ENCODE measurements at regions not wholly inside any gene's neighbourhood (a gene's known extent, or its start where the extent isn't known, plus 50 kb on each side); places are given as distances from the start of the nearest gene placed in this dataset.

GRCh38 chr4:138348055-138348454, 105.9 kb upstream of the SLC7A11 start:
- H2AFZ ChIP-seq (ENCODE audit: insufficient read depth, low read depth, low read length, poor library complexity, severe bottlenecking): no peak overlapping the region
- WGBS (ENCODE audit: insufficient coverage): no CpG with 5 or more reads among the region's 3 CpGs
- TF ChIP-seq, protein P1, sequence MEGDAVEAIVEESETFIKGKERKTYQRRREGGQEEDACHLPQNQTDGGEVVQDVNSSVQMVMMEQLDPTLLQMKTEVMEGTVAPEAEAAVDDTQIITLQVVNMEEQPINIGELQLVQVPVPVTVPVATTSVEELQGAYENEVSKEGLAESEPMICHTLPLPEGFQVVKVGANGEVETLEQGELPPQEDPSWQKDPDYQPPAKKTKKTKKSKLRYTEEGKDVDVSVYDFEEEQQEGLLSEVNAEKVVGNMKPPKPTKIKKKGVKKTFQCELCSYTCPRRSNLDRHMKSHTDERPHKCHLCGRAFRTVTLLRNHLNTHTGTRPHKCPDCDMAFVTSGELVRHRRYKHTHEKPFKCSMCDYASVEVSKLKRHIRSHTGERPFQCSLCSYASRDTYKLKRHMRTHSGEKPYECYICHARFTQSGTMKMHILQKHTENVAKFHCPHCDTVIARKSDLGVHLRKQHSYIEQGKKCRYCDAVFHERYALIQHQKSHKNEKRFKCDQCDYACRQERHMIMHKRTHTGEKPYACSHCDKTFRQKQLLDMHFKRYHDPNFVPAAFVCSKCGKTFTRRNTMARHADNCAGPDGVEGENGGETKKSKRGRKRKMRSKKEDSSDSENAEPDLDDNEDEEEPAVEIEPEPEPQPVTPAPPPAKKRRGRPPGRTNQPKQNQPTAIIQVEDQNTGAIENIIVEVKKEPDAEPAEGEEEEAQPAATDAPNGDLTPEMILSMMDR (IDR thresholded peaks at IDR 0.05): no peak

DNA sequence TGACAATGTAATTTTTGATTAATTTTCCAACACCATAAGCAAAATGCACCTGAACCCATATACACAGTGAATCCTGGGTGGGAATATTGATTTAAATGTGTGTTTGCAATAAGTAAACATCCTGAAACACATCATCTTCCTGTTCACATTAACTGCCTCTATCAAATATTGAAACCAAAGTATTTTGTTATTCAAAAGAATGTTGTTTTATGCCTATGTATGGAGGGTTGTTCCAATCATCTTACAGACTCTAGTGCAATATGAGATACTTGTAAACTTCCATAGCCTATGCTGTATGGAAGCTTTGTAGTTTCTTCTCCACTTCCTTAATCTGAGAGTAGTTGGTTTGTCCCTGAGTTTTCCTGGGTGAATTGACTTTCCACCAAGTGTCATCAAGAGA, 105.4 kb upstream of the SLC7A11 start:
- Histone ChIP-seq H3K4me1 (ENCODE audit: control insufficient read depth in 1 of 2, insufficient read depth in 2 of 2, low read length in 2 of 2) (no peaks in the 10 kb centered on the region), H3K79me2 (ENCODE audit: insufficient read depth, low read length) (no peaks in the 10 kb centered on the region), H3K4me2 (replicated peaks; ENCODE audit: extremely low read depth, low read length, poor library complexity, severe bottlenecking) (no peak overlapping the region), H3K9me3 (replicated peaks in 1 of 2; ENCODE audit: control insufficient read depth in 1 of 2, insufficient read depth in 1 of 2, low read length in 2 of 2) (no peaks in the 10 kb centered on the region), H4K20me1 (ENCODE audit: insufficient read depth, low read length) (no peaks in the 10 kb centered on the region), H3K9ac (ENCODE audit: insufficient read depth, low read length, poor library complexity, severe bottlenecking) (no peak overlapping the region), H3K27me3 (ENCODE audit: control insufficient read depth in 2 of 2, insufficient read depth in 2 of 2, low read length in 2 of 2) (no peaks in the 10 kb centered on the region), H2AFZ (ENCODE audit: insufficient read depth, low read depth, low read length, poor library complexity, severe bottlenecking) (no peak overlapping the region), H3K27ac (ENCODE audit: low read depth in 1 of 2, low read length in 2 of 2) (no peak overlapping the region), H3K4me3 (replicated peaks in 1 of 3; ENCODE audit: low read depth in 2 of 3, low read length in 3 of 3) (no peak overlapping the region), H3K36me3 (replicated peaks in 1 of 2; ENCODE audit: control insufficient read depth in 1 of 2, insufficient read depth in 2 of 2, low read length in 2 of 2) (no peaks in the 10 kb centered on the region)
- Mint-ChIP-seq H3K4me3 (no peak overlapping the region), H3K9me3 (peaks cover 0 to 6% (median 0%) of the 10 kb centered on the region in 7 donors), H3K4me1 (peaks cover 9% of the 10 kb centered on the region), H3K27ac (peak overlapping the region in 1 of 7 donors; percentile 16), H3K27me3 (ENCODE audit: low read depth in 3 of 3) (no peaks in the 10 kb centered on the region), H3K36me3 (no peaks in the 10 kb centered on the region)
- intact Hi-C loops (cut with micrococcal nuclease): no loop called here
- no peak for DNase-seq
- TF ChIP-seq, protein P1 (IDR thresholded peaks at IDR 0.05): no peak

More at GRCh38 chr4:138348055-138348454, 105.9 kb upstream of the SLC7A11 start:
- Histone ChIP-seq H3K4me1 (ENCODE audit: control insufficient read depth in 1 of 2, insufficient read depth in 2 of 2, low read length in 2 of 2) (no peaks in the 10 kb centered on the region), H4K20me1 (ENCODE audit: insufficient read depth, low read length) (no peaks in the 10 kb centered on the region), H3K4me2 (replicated peaks; ENCODE audit: extremely low read depth, low read length, poor library complexity, severe bottlenecking) (no peak overlapping the region), H3K9ac (ENCODE audit: insufficient read depth, low read length, poor library complexity, severe bottlenecking) (no peak overlapping the region), H3K27ac (ENCODE audit: low read depth in 1 of 2, low read length in 2 of 2) (no peak overlapping the region), H3K27me3 (ENCODE audit: control insufficient read depth in 2 of 2, insufficient read depth in 2 of 2, low read length in 2 of 2) (no peaks in the 10 kb centered on the region), H3K9me3 (replicated peaks in 1 of 2; ENCODE audit: control insufficient read depth in 1 of 2, insufficient read depth in 1 of 2, low read length in 2 of 2) (no peaks in the 10 kb centered on the region), H3K79me2 (ENCODE audit: insufficient read depth, low read length) (no peaks in the 10 kb centered on the region), H3K4me3 (replicated peaks in 1 of 3; ENCODE audit: low read depth in 2 of 3, low read length in 3 of 3) (no peak overlapping the region), H3K36me3 (replicated peaks in 1 of 2; ENCODE audit: control insufficient read depth in 1 of 2, insufficient read depth in 2 of 2, low read length in 2 of 2) (no peaks in the 10 kb centered on the region)
- DNase-seq: peak; percentile 15 to 63 (median 36)
- no peaks in the 10 kb centered on the region for H3K27me3 Mint-ChIP-seq (ENCODE audit: low read depth in 3 of 3)
- H3K4me3 Mint-ChIP-seq: no peak overlapping the region
- peaks cover 0 to 6% (median 2%) of the 10 kb centered on the region in 7 donors for H3K9me3 Mint-ChIP-seq
- peak overlapping the region in 1 of 7 donors; percentile 16 for H3K27ac Mint-ChIP-seq
- H3K36me3 Mint-ChIP-seq: no peaks in the 10 kb centered on the region
- intact Hi-C loops (cut with micrococcal nuclease): no loop called here
- H3K4me1 Mint-ChIP-seq: peaks cover 9% of the 10 kb centered on the region

Data from CD14-positive monocyte (primary cell).